ENCODE measurements at regions not wholly inside any gene's neighbourhood (a gene's known extent, or its start where the extent isn't known, plus 50 kb on each side); places are given as distances from the start of the nearest gene placed in this dataset.

GRCh38 chr7:46446151-46446550 lies 525.1 kb upstream of the IGFBP3 start:
- H2AFZ ChIP-seq (ENCODE audit: insufficient read depth, low read length, poor library complexity): no peak overlapping the region
- no peak overlapping the region for H3K4ac ChIP-seq (ENCODE audit: low read depth, low read length)
- H3K14ac ChIP-seq (ENCODE audit: low read length): no peak overlapping the region
- DNase-seq: no peak
- no peak overlapping the region for H4K8ac ChIP-seq (ENCODE audit: low read depth, low read length)
- no peak overlapping the region for H3K4me3 ChIP-seq (ENCODE audit: low read depth, low read length)
- no CpG with 5 or more reads among the region's 1 CpG for WGBS (ENCODE audit: extremely low coverage, insufficient coverage, insufficient read length)
- H3K79me2 ChIP-seq (ENCODE audit: control insufficient read depth, insufficient read depth, low read length, poor library complexity): no peaks in the 10 kb centered on the region
- no peak overlapping the region for H2BK5ac ChIP-seq (ENCODE audit: low read depth, low read length, poor library complexity)
- H2BK120ac ChIP-seq (ENCODE audit: insufficient read depth, low read length, poor library complexity): no peak overlapping the region
- no peak overlapping the region for H3K9ac ChIP-seq (ENCODE audit: low read length)
- no peak overlapping the region for H3K27ac ChIP-seq (ENCODE audit: low read depth, low read length)
- H3K4me2 ChIP-seq (ENCODE audit: low read length): no peak overlapping the region
- H3K36me3 ChIP-seq (ENCODE audit: control insufficient read depth in 1 of 2, insufficient read depth in 2 of 2, low read length in 2 of 2): no peaks in the 10 kb centered on the region
- H3K79me1 ChIP-seq (ENCODE audit: low read length): no peaks in the 10 kb centered on the region
- H2AK5ac ChIP-seq (ENCODE audit: low read length): no peak overlapping the region
- no peak overlapping the region for H4K12ac ChIP-seq (ENCODE audit: low read depth, low read length)
- H3K23ac ChIP-seq (ENCODE audit: low read length): no peak overlapping the region
- H3K4me1 ChIP-seq (ENCODE audit: control insufficient read depth in 1 of 2, insufficient read depth in 2 of 2, low read length in 2 of 2): no peaks in the 10 kb centered on the region
- H3K18ac ChIP-seq (ENCODE audit: low read length): no peak overlapping the region
- no peak overlapping the region for H4K91ac ChIP-seq (ENCODE audit: low read depth, low read length)
- H2BK12ac ChIP-seq (ENCODE audit: low read length): no peak overlapping the region
- no peaks in the 10 kb centered on the region for H3K9me3 ChIP-seq (ENCODE audit: insufficient read depth, low read depth, low read length)
- no peaks in the 10 kb centered on the region for H3K27me3 ChIP-seq (ENCODE audit: insufficient read depth, low read length)

GRCh38 chr7:46444256-46444655 lies 523.2 kb upstream of the IGFBP3 start:
- H4K8ac ChIP-seq (ENCODE audit: low read depth, low read length): no peak overlapping the region
- no peak overlapping the region for H2BK120ac ChIP-seq (ENCODE audit: insufficient read depth, low read length, poor library complexity)
- H3K14ac ChIP-seq (ENCODE audit: low read length): no peak overlapping the region
- H4K91ac ChIP-seq (ENCODE audit: low read depth, low read length): no peak overlapping the region
- H3K9me3 ChIP-seq (ENCODE audit: insufficient read depth, low read depth, low read length): no peaks in the 10 kb centered on the region
- H3K4me3 ChIP-seq (ENCODE audit: low read depth, low read length): no peak overlapping the region
- DNase-seq: no peak
- no peak overlapping the region for H2AFZ ChIP-seq (ENCODE audit: insufficient read depth, low read length, poor library complexity)
- no peaks in the 10 kb centered on the region for H3K79me1 ChIP-seq (ENCODE audit: low read length)
- no peak overlapping the region for H3K4ac ChIP-seq (ENCODE audit: low read depth, low read length)
- H3K36me3 ChIP-seq (ENCODE audit: control insufficient read depth in 1 of 2, insufficient read depth in 2 of 2, low read length in 2 of 2): no peaks in the 10 kb centered on the region
- no CpG with 5 or more reads among the region's 3 CpGs for WGBS (ENCODE audit: extremely low coverage, insufficient coverage, insufficient read length)
- no peak overlapping the region for H3K27ac ChIP-seq (ENCODE audit: low read depth, low read length)
- H4K12ac ChIP-seq (ENCODE audit: low read depth, low read length): no peak overlapping the region
- H3K4me2 ChIP-seq (ENCODE audit: low read length): no peak overlapping the region
- H2BK12ac ChIP-seq (ENCODE audit: low read length): no peak overlapping the region
- H3K27me3 ChIP-seq (ENCODE audit: insufficient read depth, low read length): no peaks in the 10 kb centered on the region
- no peak overlapping the region for H2AK5ac ChIP-seq (ENCODE audit: low read length)
- H3K18ac ChIP-seq (ENCODE audit: low read length): no peak overlapping the region
- H3K79me2 ChIP-seq (ENCODE audit: control insufficient read depth, insufficient read depth, low read length, poor library complexity): no peaks in the 10 kb centered on the region
- H3K4me1 ChIP-seq (ENCODE audit: control insufficient read depth in 1 of 2, insufficient read depth in 2 of 2, low read length in 2 of 2): no peaks in the 10 kb centered on the region
- H3K9ac ChIP-seq (ENCODE audit: low read length): no peak overlapping the region
- H2BK5ac ChIP-seq (ENCODE audit: low read depth, low read length, poor library complexity): no peak overlapping the region
- H3K23ac ChIP-seq (ENCODE audit: low read length): no peak overlapping the region

- Histone ChIP-seq H3K4me1 (ENCODE audit: control insufficient read depth in 1 of 2, insufficient read depth in 2 of 2, low read length in 2 of 2) (no peaks in the 10 kb centered on the region), H4K12ac (ENCODE audit: low read depth, low read length) (no peak overlapping the region), H3K4ac (ENCODE audit: low read depth, low read length) (no peak overlapping the region), H2BK5ac (ENCODE audit: low read depth, low read length, poor library complexity) (no peak overlapping the region), H3K27me3 (ENCODE audit: insufficient read depth, low read length) (no peaks in the 10 kb centered on the region), H2BK120ac (ENCODE audit: insufficient read depth, low read length, poor library complexity) (no peak overlapping the region), H3K14ac (ENCODE audit: low read length) (no peak overlapping the region), H3K79me1 (ENCODE audit: low read length) (no peaks in the 10 kb centered on the region), H2BK12ac (ENCODE audit: low read length) (no peak overlapping the region), H3K4me2 (ENCODE audit: low read length) (no peak overlapping the region), H2AK5ac (ENCODE audit: low read length) (no peak overlapping the region), H4K91ac (ENCODE audit: low read depth, low read length) (no peak overlapping the region), H3K36me3 (ENCODE audit: control insufficient read depth in 1 of 2, insufficient read depth in 2 of 2, low read length in 2 of 2) (no peaks in the 10 kb centered on the region), H3K18ac (ENCODE audit: low read length) (no peak overlapping the region), H3K4me3 (ENCODE audit: low read depth, low read length) (no peak overlapping the region), H3K27ac (ENCODE audit: low read depth, low read length) (no peak overlapping the region), H3K9me3 (ENCODE audit: insufficient read depth, low read depth, low read length) (no peaks in the 10 kb centered on the region), H4K8ac (ENCODE audit: low read depth, low read length) (no peak overlapping the region), H3K9ac (ENCODE audit: low read length) (no peak overlapping the region), H3K79me2 (ENCODE audit: control insufficient read depth, insufficient read depth, low read length, poor library complexity) (no peaks in the 10 kb centered on the region), H2AFZ (ENCODE audit: insufficient read depth, low read length, poor library complexity) (no peak overlapping the region), H3K23ac (ENCODE audit: low read length) (no peak overlapping the region)
- DNase-seq: no peak
- no CpG with 5 or more reads among the region's 6 CpGs for WGBS (ENCODE audit: extremely low coverage, insufficient coverage, insufficient read length)
These were observed 519.1 kb upstream of the IGFBP3 start for GRCh38 chr7:46440186-46440585.

- no peak overlapping the region for H2BK12ac ChIP-seq (ENCODE audit: low read length)
- H3K4me2 ChIP-seq (ENCODE audit: low read length): no peak overlapping the region
- no peak overlapping the region for H3K23ac ChIP-seq (ENCODE audit: low read length)
- H2AK5ac ChIP-seq (ENCODE audit: low read length): no peak overlapping the region
- H3K14ac ChIP-seq (ENCODE audit: low read length): no peak overlapping the region
- H3K9me3 ChIP-seq (ENCODE audit: insufficient read depth, low read depth, low read length): no peaks in the 10 kb centered on the region
- no peak overlapping the region for H3K4ac ChIP-seq (ENCODE audit: low read depth, low read length)
- no peak for DNase-seq
- no peaks in the 10 kb centered on the region for H3K27me3 ChIP-seq (ENCODE audit: insufficient read depth, low read length)
- no peak overlapping the region for H3K27ac ChIP-seq (ENCODE audit: low read depth, low read length)
- no peak overlapping the region for H3K18ac ChIP-seq (ENCODE audit: low read length)
- no peak overlapping the region for H2BK5ac ChIP-seq (ENCODE audit: low read depth, low read length, poor library complexity)
- no peaks in the 10 kb centered on the region for H3K4me1 ChIP-seq (ENCODE audit: control insufficient read depth in 1 of 2, insufficient read depth in 2 of 2, low read length in 2 of 2)
- no CpG with 5 or more reads among the region's 4 CpGs for WGBS (ENCODE audit: extremely low coverage, insufficient coverage, insufficient read length)
- H4K12ac ChIP-seq (ENCODE audit: low read depth, low read length): no peak overlapping the region
- H4K8ac ChIP-seq (ENCODE audit: low read depth, low read length): no peak overlapping the region
- no peaks in the 10 kb centered on the region for H3K36me3 ChIP-seq (ENCODE audit: control insufficient read depth in 1 of 2, insufficient read depth in 2 of 2, low read length in 2 of 2)
- no peak overlapping the region for H2BK120ac ChIP-seq (ENCODE audit: insufficient read depth, low read length, poor library complexity)
- H3K4me3 ChIP-seq (ENCODE audit: low read depth, low read length): no peak overlapping the region
- H4K91ac ChIP-seq (ENCODE audit: low read depth, low read length): no peak overlapping the region
- no peaks in the 10 kb centered on the region for H3K79me1 ChIP-seq (ENCODE audit: low read length)
- no peaks in the 10 kb centered on the region for H3K79me2 ChIP-seq (ENCODE audit: control insufficient read depth, insufficient read depth, low read length, poor library complexity)
- no peak overlapping the region for H2AFZ ChIP-seq (ENCODE audit: insufficient read depth, low read length, poor library complexity)
- H3K9ac ChIP-seq (ENCODE audit: low read length): no peak overlapping the region
These were observed 511.6 kb upstream of the IGFBP3 start for GRCh38 chr7:46432708-46433107.

DNA sequence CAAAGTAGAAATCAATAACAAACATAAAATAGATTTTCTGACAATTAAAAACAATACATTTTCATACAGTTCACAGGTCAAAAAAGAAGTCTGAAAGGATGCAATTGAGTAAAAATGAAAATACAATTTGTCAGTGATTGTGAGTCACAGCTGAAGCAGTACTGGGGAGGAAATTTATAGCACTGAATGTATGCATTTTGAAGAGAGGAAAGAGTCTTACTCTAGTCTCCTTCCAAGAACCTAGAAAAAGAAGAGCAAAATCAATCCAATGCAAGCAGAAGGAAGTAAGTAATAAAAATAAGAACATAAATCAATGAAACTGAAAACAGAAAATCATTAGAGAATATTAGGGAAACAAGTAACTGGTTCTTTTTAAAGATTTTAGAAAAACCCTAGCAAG lies 507.2 kb upstream of the IGFBP3 start:
- no peak overlapping the region for H3K9ac ChIP-seq (ENCODE audit: low read length)
- no peak overlapping the region for H3K4me3 ChIP-seq (ENCODE audit: low read depth, low read length)
- no peaks in the 10 kb centered on the region for H3K27me3 ChIP-seq (ENCODE audit: insufficient read depth, low read length)
- H2BK5ac ChIP-seq (ENCODE audit: low read depth, low read length, poor library complexity): no peak overlapping the region
- no peaks in the 10 kb centered on the region for H3K79me2 ChIP-seq (ENCODE audit: control insufficient read depth, insufficient read depth, low read length, poor library complexity)
- no peak overlapping the region for H4K8ac ChIP-seq (ENCODE audit: low read depth, low read length)
- no peaks in the 10 kb centered on the region for H3K36me3 ChIP-seq (ENCODE audit: control insufficient read depth in 1 of 2, insufficient read depth in 2 of 2, low read length in 2 of 2)
- no peaks in the 10 kb centered on the region for H3K79me1 ChIP-seq (ENCODE audit: low read length)
- no peak overlapping the region for H2AK5ac ChIP-seq (ENCODE audit: low read length)
- H2AFZ ChIP-seq (ENCODE audit: insufficient read depth, low read length, poor library complexity): no peak overlapping the region
- DNase-seq: no peak
- no peak overlapping the region for H2BK12ac ChIP-seq (ENCODE audit: low read length)
- H3K27ac ChIP-seq (ENCODE audit: low read depth, low read length): no peak overlapping the region
- no peak overlapping the region for H3K18ac ChIP-seq (ENCODE audit: low read length)
- H3K4ac ChIP-seq (ENCODE audit: low read depth, low read length): no peak overlapping the region
- H3K23ac ChIP-seq (ENCODE audit: low read length): no peak overlapping the region
- H3K9me3 ChIP-seq (ENCODE audit: insufficient read depth, low read depth, low read length): no peaks in the 10 kb centered on the region
- no peak overlapping the region for H2BK120ac ChIP-seq (ENCODE audit: insufficient read depth, low read length, poor library complexity)
- H3K14ac ChIP-seq (ENCODE audit: low read length): no peak overlapping the region
- no peak overlapping the region for H4K91ac ChIP-seq (ENCODE audit: low read depth, low read length)
- H3K4me1 ChIP-seq (ENCODE audit: control insufficient read depth in 1 of 2, insufficient read depth in 2 of 2, low read length in 2 of 2): no peaks in the 10 kb centered on the region
- no peak overlapping the region for H3K4me2 ChIP-seq (ENCODE audit: low read length)
- no peak overlapping the region for H4K12ac ChIP-seq (ENCODE audit: low read depth, low read length)
